CD14-positive monocyte (primary cell): ENCODE measurements at regions not wholly inside any gene's neighbourhood (a gene's known extent, or its start where the extent isn't known, plus 50 kb on each side); places are given as distances from the start of the nearest gene placed in this dataset.
A peak's percentile ranks its signal among the peaks of the same experiment; 100 is the strongest.
"Not testable (repeated sequence)": the region's sequence is repeated elsewhere in the genome, so short reads cannot be mapped to it uniquely, and the experiment has no call there.

ENCODE experiments used
- DNase-seq, 3 donors: peaks; one replicate each; pipeline ENCODE4 v3.0.0-alpha.2; 2011 to 2022
- H2AFZ ChIP-seq: 2 replicates; pipeline ENCODE4 v1.6.0; 2012; ENCODE audit warnings: mild to moderate bottlenecking, low read depth, low read length, inconsistent platforms; ENCODE audit not compliant: insufficient read depth, poor library complexity, severe bottlenecking
- H3K27ac ChIP-seq, 2 donors: 1 replicate in 1 of 2; 2 replicates in 1 of 2; pipeline ENCODE4 v1.5.1; 2012 to 2013; ENCODE audit warnings: low read length in 2 of 2, control low read depth in 1 of 2, inconsistent platforms in 1 of 2, low read depth in 1 of 2, mild to moderate bottlenecking in 1 of 2
- H3K27me3 ChIP-seq, 2 donors: one replicate each; pipeline versions ENCODE4 v1.6.0 to v1.6.1; 2011 to 2013; ENCODE audit warnings: low read length in 2 of 2; ENCODE audit not compliant: control insufficient read depth in 2 of 2, insufficient read depth in 2 of 2
- H3K36me3 ChIP-seq, 2 donors: replicated peaks in 1 of 2; 1 replicate in 1 of 2; 2 replicates in 1 of 2; pipeline versions ENCODE4 v1.5.1 to v1.6.1; 2012 to 2013; ENCODE audit warnings: low read length in 2 of 2, control low read depth in 1 of 2, inconsistent platforms in 1 of 2, mild to moderate bottlenecking in 1 of 2; ENCODE audit not compliant: insufficient read depth in 2 of 2, control insufficient read depth in 1 of 2
- H3K4me1 ChIP-seq, 2 donors: 1 replicate in 1 of 2; 2 replicates in 1 of 2; pipeline versions ENCODE4 v1.5.1 to v1.6.1; 2012 to 2013; ENCODE audit warnings: low read length in 2 of 2, control low read depth in 1 of 2, inconsistent platforms in 1 of 2, mild to moderate bottlenecking in 1 of 2, moderate library complexity in 1 of 2; ENCODE audit not compliant: insufficient read depth in 2 of 2, control insufficient read depth in 1 of 2
- H3K4me2 ChIP-seq: replicated peaks from 2 replicates; pipeline ENCODE3; 2012; ENCODE audit warnings: low read length, moderate library complexity, mild to moderate bottlenecking; ENCODE audit not compliant: poor library complexity, severe bottlenecking; ENCODE audit errors: extremely low read depth
- H3K4me3 ChIP-seq, 3 experiments: fragments of 200-600 bp in 1 of 3; sonication (generic) in 1 of 3; replicated peaks in 1 of 3; 1 replicate in 2 of 3; 2 replicates in 1 of 3; pipeline ENCODE4 v1.5.1; 2011 to 2013; ENCODE audit warnings: low read length in 3 of 3, mild to moderate bottlenecking in 3 of 3, control low read depth in 2 of 3, low read depth in 2 of 3, inconsistent platforms in 1 of 3, moderate library complexity in 1 of 3
- H3K79me2 ChIP-seq: 2 replicates; pipeline ENCODE4 v1.6.0; 2012; ENCODE audit warnings: mild to moderate bottlenecking, control low read depth, inconsistent platforms, low read length, moderate library complexity; ENCODE audit not compliant: insufficient read depth
- H3K9ac ChIP-seq: 2 replicates; pipeline ENCODE4 v1.6.0; 2017; ENCODE audit warnings: low read length, mild to moderate bottlenecking; ENCODE audit not compliant: insufficient read depth, poor library complexity, severe bottlenecking
- H3K9me3 ChIP-seq, 2 donors: replicated peaks in 1 of 2; 1 replicate in 1 of 2; 2 replicates in 1 of 2; pipeline versions ENCODE4 v1.5.1 to v1.6.1; 2012 to 2013; ENCODE audit warnings: low read length in 2 of 2, control low read depth in 1 of 2; ENCODE audit not compliant: control insufficient read depth in 1 of 2, insufficient read depth in 1 of 2
- H4K20me1 ChIP-seq: 2 replicates; pipeline ENCODE4 v1.6.0; 2012; ENCODE audit warnings: mild to moderate bottlenecking, low read length, control low read depth, moderate library complexity; ENCODE audit not compliant: insufficient read depth
- H3K27ac Mint-ChIP-seq, 7 donors: one replicate each; pipeline ENCODE4 v1.8.0; 2020; ENCODE audit warnings: mild to moderate bottlenecking in 7 of 7, mixed read lengths in 7 of 7, moderate library complexity in 6 of 7, inconsistent platforms in 2 of 7
- H3K27me3 Mint-ChIP-seq, 3 donors: one replicate each; pipeline ENCODE4 v1.8.0; 2021 to 2022; ENCODE audit warnings: low read depth in 3 of 3, mild to moderate bottlenecking in 3 of 3, mixed read lengths in 3 of 3, moderate library complexity in 3 of 3, inconsistent platforms in 1 of 3
- H3K36me3 Mint-ChIP-seq, 2 donors: one replicate each; pipeline ENCODE4 v1.8.0; 2020; ENCODE audit warnings: mixed read lengths in 2 of 2, inconsistent platforms in 1 of 2, mild to moderate bottlenecking in 1 of 2
- H3K4me1 Mint-ChIP-seq: one replicate; pipeline ENCODE4 v1.8.0; 2020; ENCODE audit warnings: mild to moderate bottlenecking, mixed read lengths
- H3K4me3 Mint-ChIP-seq, 2 donors: one replicate each; pipeline ENCODE4 v1.8.0; 2020; ENCODE audit warnings: mild to moderate bottlenecking in 2 of 2, mixed read lengths in 2 of 2, moderate library complexity in 1 of 2
- H3K9me3 Mint-ChIP-seq, 7 donors: one replicate each; pipeline ENCODE4 v1.8.0; 2020 to 2022; ENCODE audit warnings: mixed read lengths in 7 of 7, mild to moderate bottlenecking in 6 of 7, moderate library complexity in 6 of 7, inconsistent platforms in 2 of 7
- CTCF ChIP-seq: fragments of 200-600 bp; IDR thresholded peaks from one replicate; pipeline ENCODE4 v1.8.0; 2022; ENCODE audit warnings: antibody characterized with exemption, mild to moderate bottlenecking
- WGBS: methylation state at CpG from one replicate; pipeline ENCODE4 v1.1.5; 2013; ENCODE audit warnings: missing lambda C conversion rate; ENCODE audit not compliant: insufficient coverage; 5-methylcytosine and 5-hydroxymethylcytosine counted together
- intact Hi-C, 2 donors: fragments of 100-400 bp; cut with micrococcal nuclease; formaldehyde crosslinking; loops; one replicate each; pipeline versions ENCODE4 v1.15.0 to v1.15.1; 2023

DNA sequence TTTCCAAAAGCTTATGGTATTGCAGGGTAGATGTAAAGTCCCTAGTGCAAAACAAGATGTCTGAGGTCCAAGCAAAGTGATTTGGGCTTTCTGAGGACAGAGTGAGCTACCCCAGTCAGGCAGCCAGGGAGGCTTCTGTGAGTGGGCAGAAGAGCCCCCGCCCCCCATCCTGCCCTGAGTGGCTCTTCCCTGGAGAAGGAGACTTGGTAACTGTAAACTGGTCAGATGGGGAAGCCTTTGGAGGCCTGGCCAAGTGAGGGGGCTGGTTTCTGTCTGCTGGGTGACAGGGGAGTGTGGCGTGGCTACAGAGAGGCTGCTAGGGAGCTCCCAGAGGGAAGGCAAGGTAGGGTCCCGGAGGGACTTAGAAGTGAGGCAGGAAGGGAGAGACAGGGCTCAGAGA is 181.3 kb upstream of the HAAO start:
- H3K4me3 Mint-ChIP-seq: peak overlapping the region in 1 of 2 donors; percentile 41
- peak overlapping the region in 3 of 7 donors; percentile 16 to 66 (median 55) for H3K27ac Mint-ChIP-seq
- H3K4me1 ChIP-seq: peaks cover 43 to 61% of the 10 kb centered on the region in 2 donors

DNA sequence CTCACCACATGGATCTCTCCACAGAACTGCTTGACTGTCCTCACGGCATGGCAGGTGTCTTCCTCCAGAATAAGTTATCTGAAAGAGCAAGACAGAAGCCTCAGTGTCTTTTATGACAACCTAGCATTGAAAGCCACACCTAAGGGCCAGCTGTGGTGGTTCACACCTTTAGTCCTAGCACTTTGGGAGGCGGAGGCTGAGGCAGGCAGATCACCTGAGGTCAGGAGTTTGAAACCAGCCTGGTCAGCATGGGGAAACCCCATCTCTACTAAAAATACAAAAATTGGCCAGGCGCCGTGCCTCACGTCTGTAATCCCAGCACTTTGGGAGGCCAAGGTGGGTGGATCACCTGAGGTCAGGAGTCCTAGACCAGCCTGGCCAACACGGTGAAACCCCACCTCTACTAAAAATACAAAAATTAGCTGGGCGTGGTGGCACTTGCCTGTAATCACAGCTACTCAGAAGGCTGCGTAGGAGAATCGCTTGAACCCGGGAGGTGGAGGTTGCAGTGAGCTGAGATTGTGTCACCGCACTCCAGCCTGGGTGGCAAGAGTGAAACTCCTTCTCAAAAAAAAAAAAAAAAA is 180.6 kb upstream of the HAAO start:
- not testable (repeated sequence) for H2AFZ ChIP-seq, H3K9me3 ChIP-seq, H4K20me1 ChIP-seq, DNase-seq, H3K27ac Mint-ChIP-seq, H3K27ac ChIP-seq, H3K4me3 ChIP-seq, H3K4me3 Mint-ChIP-seq, H3K36me3 ChIP-seq, H3K9ac ChIP-seq, H3K9me3 Mint-ChIP-seq, H3K79me2 ChIP-seq, H3K27me3 Mint-ChIP-seq, H3K4me2 ChIP-seq, H3K36me3 Mint-ChIP-seq, H3K27me3 ChIP-seq
- WGBS: 100% methylated on average over 1 of the region's 11 CpGs
- peaks cover 87% of the 10 kb centered on the region for H3K4me1 Mint-ChIP-seq
- intact Hi-C loops: loop anchor here in 1 of 2 donors (10.0 kb wide), 2 partner anchors 152 to 512 kb away; no protein-coding TSS in a partner anchor
- peaks cover 50 to 68% of the 10 kb centered on the region in 2 donors for H3K4me1 ChIP-seq

More for the DNA sequence above, 181.3 kb upstream of the HAAO start:
- TF ChIP-seq CTCF: no peak
- H3K4me2 ChIP-seq: no peak overlapping the region
- H3K9me3 Mint-ChIP-seq: peaks cover 0 to 1% (median 0%) of the 10 kb centered on the region in 7 donors
- H2AFZ ChIP-seq: no peak overlapping the region
- H3K9ac ChIP-seq: no peak overlapping the region
- H3K36me3 Mint-ChIP-seq: peaks cover 0 to 1% of the 10 kb centered on the region in 2 donors
- H3K9me3 ChIP-seq: no peaks in the 10 kb centered on the region
- intact Hi-C loops: loop anchor here (2.0 to 10.0 kb wide), 3 partner anchors 151 to 511 kb away; no protein-coding TSS in a partner anchor
- H3K79me2 ChIP-seq: no peaks in the 10 kb centered on the region
- H3K4me3 ChIP-seq: no peak overlapping the region
- H4K20me1 ChIP-seq: no peaks in the 10 kb centered on the region
- DNase-seq: no peak
- H3K27me3 Mint-ChIP-seq: peaks cover 0 to 3% (median 1%) of the 10 kb centered on the region in 3 donors
- H3K27ac ChIP-seq: no peak overlapping the region
- no peaks in the 10 kb centered on the region for H3K27me3 ChIP-seq
- H3K36me3 ChIP-seq: no peaks in the 10 kb centered on the region
- WGBS: 36% methylated on average over 2 of the region's 3 CpGs
- H3K4me1 Mint-ChIP-seq: peaks cover 80% of the 10 kb centered on the region
